WTC11 (cell line): ENCODE measurements at regions not wholly inside any gene's neighbourhood (a gene's known extent, or its start where the extent isn't known, plus 50 kb on each side); places are given as distances from the start of the nearest gene placed in this dataset.

Experiments used
- ATAC-seq: fragments of 200-7000 bp; cut with Tn5 transposase; 2 replicates; pipeline ENCODE4 v1.10.0; 2021; ENCODE audit warnings: mild to moderate bottlenecking, moderate library complexity
- CTCF ChIA-PET: fragments of 300-600 bp; sonication (Branson Sonifier 250); formaldehyde crosslinking; loops from one replicate; lab custom pipeline; 2021; ENCODE audit warnings: antibody characterized with exemption; lab: Charles Lee
- POLR2A ChIA-PET: fragments of 350-600 bp; sonication (Branson Sonifier 250); formaldehyde crosslinking; loops from one replicate; lab custom pipeline; 2021; ENCODE audit warnings: antibody characterized with exemption; lab: Charles Lee
- DNase-seq: peaks from one replicate; pipeline ENCODE4 v3.0.0; 2021; ENCODE audit warnings: low spot score
- H3K27ac Mint-ChIP-seq: 2 replicates; pipeline ENCODE4 v1.8.0; 2021; ENCODE audit warnings: mixed read lengths
- H3K27me3 Mint-ChIP-seq: 2 replicates; pipeline ENCODE4 v1.8.0; 2021; ENCODE audit warnings: low read depth, mild to moderate bottlenecking, moderate library complexity, mixed read lengths
- H3K36me3 Mint-ChIP-seq: 2 replicates; pipeline ENCODE4 v1.8.0; 2021; ENCODE audit warnings: mixed read lengths
- H3K4me1 Mint-ChIP-seq: 2 replicates; pipeline ENCODE4 v1.8.0; 2022; ENCODE audit warnings: mixed read lengths
- H3K4me3 Mint-ChIP-seq: 2 replicates; pipeline ENCODE4 v1.8.0; 2021; ENCODE audit warnings: mild to moderate bottlenecking, moderate library complexity, mixed read lengths
- H3K9me3 Mint-ChIP-seq: 2 replicates; pipeline ENCODE4 v1.8.0; 2021; ENCODE audit warnings: mixed read lengths
- ATF1 ChIP-seq: sonication (generic); formaldehyde crosslinking; IDR thresholded peaks from 2 replicates; pipeline ENCODE4 v1.8.1; 2023; ENCODE audit warnings: mild to moderate bottlenecking, moderate library complexity, missing genetic modification reagents
- CREB1 ChIP-seq: sonication (generic); formaldehyde crosslinking; IDR thresholded peaks from 2 replicates; pipeline ENCODE4 v1.8.0; 2023; ENCODE audit warnings: mild to moderate bottlenecking, missing genetic modification reagents
- E2F5 ChIP-seq: sonication (generic); formaldehyde crosslinking; IDR thresholded peaks from 2 replicates; pipeline ENCODE4 v1.8.1; 2022; ENCODE audit warnings: mild to moderate bottlenecking, moderate library complexity, missing genetic modification reagents
- FOXJ3 ChIP-seq: sonication (generic); formaldehyde crosslinking; IDR thresholded peaks from 2 replicates; pipeline ENCODE4 v1.9.0; 2021; ENCODE audit warnings: missing genetic modification reagents, mild to moderate bottlenecking, borderline replicate concordance
- FOXK1 ChIP-seq: sonication (generic); formaldehyde crosslinking; IDR thresholded peaks from 2 replicates; pipeline ENCODE4 v1.8.0; 2022; ENCODE audit warnings: mild to moderate bottlenecking, moderate library complexity, missing genetic modification reagents
- FOXP1 ChIP-seq: sonication (generic); formaldehyde crosslinking; IDR thresholded peaks from 2 replicates; pipeline ENCODE4 v1.8.0; 2022; ENCODE audit warnings: missing genetic modification reagents, mild to moderate bottlenecking, moderate library complexity, borderline replicate concordance
- GABPB1 ChIP-seq: sonication (generic); formaldehyde crosslinking; IDR thresholded peaks from 2 replicates; pipeline ENCODE4 v1.8.1; 2023; ENCODE audit warnings: mild to moderate bottlenecking, missing genetic modification reagents
- GTF2I ChIP-seq: fragments of 250-450 bp; sonication (Bioruptor Pico); conservative IDR thresholded peaks from 2 replicates; pipeline ENCODE4 v1.4.0; 2021; ENCODE audit warnings: mild to moderate bottlenecking
- NR3C1 ChIP-seq: sonication (generic); formaldehyde crosslinking; conservative IDR thresholded peaks from 2 replicates; pipeline ENCODE4 v1.8.1; 2023; ENCODE audit warnings: low read depth, mild to moderate bottlenecking, missing genetic modification reagents
- PREB ChIP-seq: sonication (generic); formaldehyde crosslinking; IDR thresholded peaks from 2 replicates; pipeline ENCODE4 v1.8.1; 2022; ENCODE audit warnings: mild to moderate bottlenecking, missing genetic modification reagents, moderate library complexity, borderline replicate concordance
- PRRX2 ChIP-seq: fragments of 250-450 bp; sonication (Bioruptor Pico); IDR thresholded peaks from 2 replicates; pipeline ENCODE4 v1.8.0; 2021; ENCODE audit warnings: mild to moderate bottlenecking
- SMAD3 ChIP-seq: sonication (generic); formaldehyde crosslinking; IDR thresholded peaks from 2 replicates; pipeline ENCODE4 v1.8.0; 2022; ENCODE audit warnings: missing genetic modification reagents, mild to moderate bottlenecking, borderline replicate concordance
- STAT6 ChIP-seq: sonication (generic); formaldehyde crosslinking; conservative IDR thresholded peaks from 2 replicates; pipeline ENCODE4 v1.8.1; 2023; ENCODE audit warnings: mild to moderate bottlenecking, low read depth, missing genetic modification reagents, moderate library complexity
- TEAD4 ChIP-seq: sonication (generic); formaldehyde crosslinking; IDR thresholded peaks from 2 replicates; pipeline ENCODE4 v1.8.0; 2022; ENCODE audit warnings: mild to moderate bottlenecking, missing genetic modification reagents
- ZNF138 ChIP-seq: sonication (generic); formaldehyde crosslinking; conservative IDR thresholded peaks from 2 replicates; pipeline ENCODE4 v1.8.1; 2022; ENCODE audit warnings: mild to moderate bottlenecking, moderate library complexity, missing genetic modification reagents
- TF ChIP-seq, protein P1 (sequence below): fragments of 250-450 bp; sonication (Bioruptor Pico); IDR thresholded peaks from 2 replicates; pipeline ENCODE4 v1.9.0; 2021; ENCODE audit warnings: mild to moderate bottlenecking, borderline replicate concordance
- TF ChIP-seq, protein P2 (sequence below): sonication (generic); formaldehyde crosslinking; IDR thresholded peaks from 2 replicates; pipeline ENCODE4 v1.8.0; 2022; ENCODE audit warnings: mild to moderate bottlenecking, missing genetic modification reagents
- TF ChIP-seq, protein P3 (sequence below): sonication (generic); formaldehyde crosslinking; IDR thresholded peaks from 2 replicates; pipeline ENCODE4 v1.8.1; 2023; ENCODE audit warnings: mild to moderate bottlenecking, missing genetic modification reagents, borderline replicate concordance
- TF ChIP-seq, protein P4 (sequence below): fragments of 250-450 bp; sonication (Bioruptor Pico); IDR thresholded peaks from 2 replicates; pipeline ENCODE4 v1.9.0; 2021; ENCODE audit warnings: mild to moderate bottlenecking

DNA sequence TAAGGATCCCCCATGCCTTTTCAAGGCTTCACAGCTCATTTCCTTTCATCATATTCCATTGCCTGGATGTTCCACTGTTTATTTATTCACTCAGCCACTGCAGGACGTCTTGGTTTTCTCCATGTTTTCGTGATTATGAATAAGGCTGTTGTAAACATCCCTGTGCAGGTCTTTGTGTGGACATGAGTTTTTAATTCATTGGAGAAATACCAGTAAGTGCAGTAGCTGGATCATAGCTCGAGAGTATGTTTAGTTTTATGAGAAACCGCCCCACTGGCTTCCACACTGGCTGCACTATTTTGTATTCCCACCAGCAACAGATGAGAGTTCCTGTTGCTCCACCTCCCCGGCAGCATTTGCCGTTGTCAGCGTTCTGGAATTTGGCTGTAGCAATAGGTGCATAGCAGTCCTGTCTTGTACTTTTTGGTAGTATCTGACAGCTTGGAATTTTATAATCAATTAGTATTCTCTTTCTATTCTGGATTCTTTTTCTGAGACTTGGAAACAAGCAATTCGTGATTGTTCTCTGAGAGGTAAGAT is 269.9 kb upstream of the PITRM1 start (continued):
- TF ChIP-seq PREB (CRISPR knock-in tag) (no peak), STAT6 (CRISPR knock-in tag) (no peak), NR3C1 (CRISPR knock-in tag) (no peak), FOXJ3 (CRISPR knock-in tag) (no peak)

DNA sequence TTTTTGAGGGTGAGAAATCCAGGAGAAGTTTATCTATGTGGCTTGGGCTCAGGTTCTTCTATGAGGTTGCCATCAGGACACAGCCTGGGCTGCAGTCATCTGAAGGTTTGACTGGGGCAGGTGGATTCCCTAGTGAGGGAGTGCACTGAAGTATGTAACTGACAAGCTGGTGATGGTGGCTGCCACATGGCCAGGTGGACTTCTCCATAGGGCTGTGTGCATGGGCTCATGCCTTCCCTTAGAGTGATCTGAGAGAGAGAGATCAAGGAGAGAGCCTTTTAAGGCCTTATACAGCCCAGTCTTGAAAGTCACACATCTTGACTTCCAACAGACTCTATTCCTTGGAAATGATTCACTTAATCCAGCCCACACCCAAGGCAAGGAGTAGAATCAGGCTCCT is 266.6 kb upstream of the PITRM1 start:
- Mint-ChIP-seq H3K36me3 (peaks cover 30% of the 10 kb centered on the region), H3K27ac (no peak overlapping the region), H3K4me1 (peaks cover 12% of the 10 kb centered on the region), H3K9me3 (peaks cover 48% of the 10 kb centered on the region), H3K4me3 (no peak overlapping the region), H3K27me3 (no peaks in the 10 kb centered on the region)
- DNase-seq (no peak), ATAC-seq (no peak)
- TF ChIP-seq E2F5 (CRISPR knock-in tag) = no peak
- TF ChIP-seq GABPB1 (CRISPR knock-in tag) = no peak
- TF ChIP-seq GTF2I (CRISPR knock-in tag) = no peak
- TF ChIP-seq PRRX2 (CRISPR knock-in tag) = no peak
- TF ChIP-seq, protein P1, sequence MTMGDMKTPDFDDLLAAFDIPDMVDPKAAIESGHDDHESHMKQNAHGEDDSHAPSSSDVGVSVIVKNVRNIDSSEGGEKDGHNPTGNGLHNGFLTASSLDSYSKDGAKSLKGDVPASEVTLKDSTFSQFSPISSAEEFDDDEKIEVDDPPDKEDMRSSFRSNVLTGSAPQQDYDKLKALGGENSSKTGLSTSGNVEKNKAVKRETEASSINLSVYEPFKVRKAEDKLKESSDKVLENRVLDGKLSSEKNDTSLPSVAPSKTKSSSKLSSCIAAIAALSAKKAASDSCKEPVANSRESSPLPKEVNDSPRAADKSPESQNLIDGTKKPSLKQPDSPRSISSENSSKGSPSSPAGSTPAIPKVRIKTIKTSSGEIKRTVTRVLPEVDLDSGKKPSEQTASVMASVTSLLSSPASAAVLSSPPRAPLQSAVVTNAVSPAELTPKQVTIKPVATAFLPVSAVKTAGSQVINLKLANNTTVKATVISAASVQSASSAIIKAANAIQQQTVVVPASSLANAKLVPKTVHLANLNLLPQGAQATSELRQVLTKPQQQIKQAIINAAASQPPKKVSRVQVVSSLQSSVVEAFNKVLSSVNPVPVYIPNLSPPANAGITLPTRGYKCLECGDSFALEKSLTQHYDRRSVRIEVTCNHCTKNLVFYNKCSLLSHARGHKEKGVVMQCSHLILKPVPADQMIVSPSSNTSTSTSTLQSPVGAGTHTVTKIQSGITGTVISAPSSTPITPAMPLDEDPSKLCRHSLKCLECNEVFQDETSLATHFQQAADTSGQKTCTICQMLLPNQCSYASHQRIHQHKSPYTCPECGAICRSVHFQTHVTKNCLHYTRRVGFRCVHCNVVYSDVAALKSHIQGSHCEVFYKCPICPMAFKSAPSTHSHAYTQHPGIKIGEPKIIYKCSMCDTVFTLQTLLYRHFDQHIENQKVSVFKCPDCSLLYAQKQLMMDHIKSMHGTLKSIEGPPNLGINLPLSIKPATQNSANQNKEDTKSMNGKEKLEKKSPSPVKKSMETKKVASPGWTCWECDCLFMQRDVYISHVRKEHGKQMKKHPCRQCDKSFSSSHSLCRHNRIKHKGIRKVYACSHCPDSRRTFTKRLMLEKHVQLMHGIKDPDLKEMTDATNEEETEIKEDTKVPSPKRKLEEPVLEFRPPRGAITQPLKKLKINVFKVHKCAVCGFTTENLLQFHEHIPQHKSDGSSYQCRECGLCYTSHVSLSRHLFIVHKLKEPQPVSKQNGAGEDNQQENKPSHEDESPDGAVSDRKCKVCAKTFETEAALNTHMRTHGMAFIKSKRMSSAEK (CRISPR knock-in tag) = no peak
- no peak for TF ChIP-seq FOXK1 (CRISPR knock-in tag)
- TF ChIP-seq FOXP1 (CRISPR knock-in tag) = no peak
- TF ChIP-seq, protein P2, sequence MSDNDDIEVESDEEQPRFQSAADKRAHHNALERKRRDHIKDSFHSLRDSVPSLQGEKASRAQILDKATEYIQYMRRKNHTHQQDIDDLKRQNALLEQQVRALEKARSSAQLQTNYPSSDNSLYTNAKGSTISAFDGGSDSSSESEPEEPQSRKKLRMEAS (CRISPR knock-in tag) = no peak
- no peak for TF ChIP-seq SMAD3
- ChIA-PET POLR2A (no interaction called here), CTCF (no interaction called here)

DNA sequence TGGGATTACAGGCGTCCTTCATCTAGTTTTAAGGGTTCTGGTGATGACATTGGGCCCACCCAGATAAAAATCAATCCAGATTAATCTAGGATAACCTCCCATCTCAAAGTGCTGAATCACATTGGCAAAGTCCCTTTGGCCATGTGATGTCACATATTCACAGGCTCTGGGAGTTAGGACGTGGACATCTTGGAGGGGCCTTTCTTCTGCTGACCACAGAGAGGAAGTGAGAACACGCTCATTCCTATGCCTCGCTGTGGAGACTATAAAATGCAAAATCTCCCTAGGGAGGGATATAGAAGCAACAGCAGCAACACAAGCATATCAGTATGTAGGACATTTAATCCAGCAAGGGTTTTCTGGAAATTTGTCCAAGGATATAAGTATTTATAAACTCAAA is 266.0 kb upstream of the PITRM1 start:
- H3K4me1 Mint-ChIP-seq = peaks cover 12% of the 10 kb centered on the region
- no peak overlapping the region for H3K4me3 Mint-ChIP-seq
- DNase-seq (no peak), ATAC-seq (no peak)
- H3K27ac Mint-ChIP-seq = no peak overlapping the region
- peaks cover 43% of the 10 kb centered on the region for H3K9me3 Mint-ChIP-seq
- no peaks in the 10 kb centered on the region for H3K27me3 Mint-ChIP-seq
- CTCF ChIA-PET = no interaction called here
- POLR2A ChIA-PET = no interaction called here
- H3K36me3 Mint-ChIP-seq = peaks cover 29% of the 10 kb centered on the region
- TF ChIP-seq, protein P3, sequence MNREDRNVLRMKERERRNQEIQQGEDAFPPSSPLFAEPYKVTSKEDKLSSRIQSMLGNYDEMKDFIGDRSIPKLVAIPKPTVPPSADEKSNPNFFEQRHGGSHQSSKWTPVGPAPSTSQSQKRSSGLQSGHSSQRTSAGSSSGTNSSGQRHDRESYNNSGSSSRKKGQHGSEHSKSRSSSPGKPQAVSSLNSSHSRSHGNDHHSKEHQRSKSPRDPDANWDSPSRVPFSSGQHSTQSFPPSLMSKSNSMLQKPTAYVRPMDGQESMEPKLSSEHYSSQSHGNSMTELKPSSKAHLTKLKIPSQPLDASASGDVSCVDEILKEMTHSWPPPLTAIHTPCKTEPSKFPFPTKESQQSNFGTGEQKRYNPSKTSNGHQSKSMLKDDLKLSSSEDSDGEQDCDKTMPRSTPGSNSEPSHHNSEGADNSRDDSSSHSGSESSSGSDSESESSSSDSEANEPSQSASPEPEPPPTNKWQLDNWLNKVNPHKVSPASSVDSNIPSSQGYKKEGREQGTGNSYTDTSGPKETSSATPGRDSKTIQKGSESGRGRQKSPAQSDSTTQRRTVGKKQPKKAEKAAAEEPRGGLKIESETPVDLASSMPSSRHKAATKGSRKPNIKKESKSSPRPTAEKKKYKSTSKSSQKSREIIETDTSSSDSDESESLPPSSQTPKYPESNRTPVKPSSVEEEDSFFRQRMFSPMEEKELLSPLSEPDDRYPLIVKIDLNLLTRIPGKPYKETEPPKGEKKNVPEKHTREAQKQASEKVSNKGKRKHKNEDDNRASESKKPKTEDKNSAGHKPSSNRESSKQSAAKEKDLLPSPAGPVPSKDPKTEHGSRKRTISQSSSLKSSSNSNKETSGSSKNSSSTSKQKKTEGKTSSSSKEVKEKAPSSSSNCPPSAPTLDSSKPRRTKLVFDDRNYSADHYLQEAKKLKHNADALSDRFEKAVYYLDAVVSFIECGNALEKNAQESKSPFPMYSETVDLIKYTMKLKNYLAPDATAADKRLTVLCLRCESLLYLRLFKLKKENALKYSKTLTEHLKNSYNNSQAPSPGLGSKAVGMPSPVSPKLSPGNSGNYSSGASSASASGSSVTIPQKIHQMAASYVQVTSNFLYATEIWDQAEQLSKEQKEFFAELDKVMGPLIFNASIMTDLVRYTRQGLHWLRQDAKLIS = no peak
- TF ChIP-seq, protein P4, sequence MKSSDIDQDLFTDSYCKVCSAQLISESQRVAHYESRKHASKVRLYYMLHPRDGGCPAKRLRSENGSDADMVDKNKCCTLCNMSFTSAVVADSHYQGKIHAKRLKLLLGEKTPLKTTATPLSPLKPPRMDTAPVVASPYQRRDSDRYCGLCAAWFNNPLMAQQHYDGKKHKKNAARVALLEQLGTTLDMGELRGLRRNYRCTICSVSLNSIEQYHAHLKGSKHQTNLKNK (CRISPR knock-in tag) = no peak
- TF ChIP-seq TEAD4 (CRISPR knock-in tag) (no peak), CREB1 (CRISPR knock-in tag) (no peak), ZNF138 (CRISPR knock-in tag) (no peak), ATF1 (no peak)
